ENCODE measurements at regions not wholly inside any gene's neighbourhood (a gene's known extent, or its start where the extent isn't known, plus 50 kb on each side); places are given as distances from the start of the nearest gene placed in this dataset.
A peak's percentile ranks its signal among the peaks of the same experiment; 100 is the strongest.

DNA sequence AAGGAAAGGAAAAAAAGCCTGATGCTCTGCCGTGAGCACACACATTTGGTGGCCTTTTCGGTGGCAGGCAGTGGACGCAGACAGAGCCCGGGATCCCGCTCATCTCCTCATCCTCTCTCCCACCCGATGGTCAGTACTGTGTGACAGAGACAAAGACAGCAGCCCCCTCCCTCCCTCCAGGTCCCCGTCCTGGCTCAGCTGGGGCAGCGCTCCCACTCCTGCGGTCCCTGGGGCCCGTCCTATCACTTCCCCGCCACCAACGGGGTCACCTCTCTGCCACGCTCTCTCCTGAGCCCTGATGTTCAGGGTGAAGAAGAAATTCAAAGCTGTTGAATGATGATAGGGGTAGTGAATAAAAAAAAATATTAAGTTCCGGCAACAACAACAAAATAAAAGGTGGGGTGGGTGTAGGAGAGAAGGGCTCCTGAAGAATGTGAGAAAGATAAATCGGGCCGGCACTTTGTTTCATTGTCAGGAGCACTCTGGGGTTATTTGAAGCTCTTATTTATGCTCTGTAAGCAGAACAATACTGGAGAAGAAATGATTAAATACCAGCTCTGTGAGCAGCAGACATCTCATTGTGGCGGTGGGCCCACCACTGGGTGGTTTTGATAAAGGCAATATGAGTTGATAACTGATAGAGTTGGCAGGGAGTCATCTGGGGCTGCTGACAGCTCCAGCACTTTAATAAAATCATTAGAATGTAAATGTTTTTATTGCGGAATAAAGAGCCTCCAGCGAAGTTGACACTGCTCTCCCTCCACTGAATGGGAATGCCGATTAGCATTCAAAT, 417.7 kb downstream of the IRX1 start:
- H3K4me3 ChIP-seq (ENCODE audit: control insufficient read depth, low read depth, low read length) = no peak overlapping the region
- TF ChIP-seq CTCF (conservative IDR thresholded peaks at IDR 0.05; ENCODE audit: control insufficient read depth, insufficient read depth, low read depth, low read length) = no peak
- no peak for DNase-seq (ENCODE audit: low read depth)

GRCh38 chr5:4015709-4016108, 420.1 kb downstream of the IRX1 start:
- TF ChIP-seq CTCF (conservative IDR thresholded peaks at IDR 0.05; ENCODE audit: control insufficient read depth, insufficient read depth, low read depth, low read length) = no peak
- H3K4me3 ChIP-seq (ENCODE audit: control insufficient read depth, low read depth, low read length) = no peak overlapping the region

DNA sequence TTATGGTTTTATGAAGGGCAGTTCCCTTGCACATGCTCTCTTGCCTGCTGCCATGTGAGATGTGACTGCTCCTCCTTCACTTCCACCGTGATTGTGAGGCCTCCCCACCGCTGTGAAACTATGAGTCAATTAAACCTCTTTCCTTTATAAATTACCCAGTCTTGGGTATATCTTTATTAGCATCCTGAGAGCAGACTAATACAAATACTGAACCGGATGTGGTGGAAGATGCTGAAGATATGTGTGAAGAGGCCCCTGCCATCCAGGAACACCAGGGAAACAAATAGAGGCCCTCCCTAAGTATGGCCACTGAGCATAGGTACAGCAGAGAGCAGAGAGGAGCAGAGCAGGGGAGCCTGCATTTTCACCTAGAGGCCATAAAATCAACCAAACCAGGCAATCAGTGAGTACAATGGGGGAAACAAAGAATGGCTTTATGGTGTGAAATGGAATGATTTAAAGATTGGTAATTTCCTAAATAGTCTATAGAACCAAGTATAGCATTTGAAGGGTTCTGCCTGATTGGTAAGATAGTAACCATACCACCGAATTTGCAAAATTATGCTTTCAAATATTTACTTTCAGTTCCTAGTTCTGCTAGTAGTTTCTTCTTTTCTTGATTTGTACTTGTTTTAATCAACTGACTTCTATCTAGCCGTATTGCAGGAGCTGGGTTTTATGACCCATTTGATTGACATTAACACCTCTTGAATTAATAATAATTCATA, 421.6 kb downstream of the IRX1 start:
- H3K4me3 ChIP-seq (ENCODE audit: control insufficient read depth, low read depth, low read length) = no peak overlapping the region
- DNase-seq (ENCODE audit: low read depth) = no peak
- TF ChIP-seq CTCF (conservative IDR thresholded peaks at IDR 0.05; ENCODE audit: control insufficient read depth, insufficient read depth, low read depth, low read length) = no peak

More at GRCh38 chr5:4015709-4016108, 420.1 kb downstream of the IRX1 start:
- DNase-seq (ENCODE audit: low read depth) = no peak

DNA sequence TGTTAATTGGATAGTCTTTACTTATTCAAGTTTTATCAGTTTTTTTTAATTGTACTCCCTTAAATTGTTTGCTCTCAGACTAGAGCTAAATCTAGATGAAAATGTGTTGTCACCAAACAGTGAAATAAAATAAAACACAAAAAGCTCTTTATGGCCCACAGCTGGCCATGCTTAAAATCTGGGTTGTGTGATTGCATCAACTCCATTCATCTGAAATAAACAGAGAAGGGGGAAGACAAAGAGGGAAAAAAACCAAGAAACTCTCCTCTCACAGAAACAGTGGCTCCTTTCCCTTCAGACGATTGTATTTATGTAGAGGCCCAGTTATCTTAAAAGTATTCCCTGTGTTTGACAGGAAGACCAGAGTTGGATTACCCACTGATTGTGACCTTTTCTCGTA, 422.4 kb downstream of the IRX1 start:
- H3K4me3 ChIP-seq (ENCODE audit: control insufficient read depth, low read depth, low read length) = no peak overlapping the region
- no peak for DNase-seq (ENCODE audit: low read depth)
- TF ChIP-seq CTCF (conservative IDR thresholded peaks at IDR 0.05; ENCODE audit: control insufficient read depth, insufficient read depth, low read depth, low read length) = no peak

DNA sequence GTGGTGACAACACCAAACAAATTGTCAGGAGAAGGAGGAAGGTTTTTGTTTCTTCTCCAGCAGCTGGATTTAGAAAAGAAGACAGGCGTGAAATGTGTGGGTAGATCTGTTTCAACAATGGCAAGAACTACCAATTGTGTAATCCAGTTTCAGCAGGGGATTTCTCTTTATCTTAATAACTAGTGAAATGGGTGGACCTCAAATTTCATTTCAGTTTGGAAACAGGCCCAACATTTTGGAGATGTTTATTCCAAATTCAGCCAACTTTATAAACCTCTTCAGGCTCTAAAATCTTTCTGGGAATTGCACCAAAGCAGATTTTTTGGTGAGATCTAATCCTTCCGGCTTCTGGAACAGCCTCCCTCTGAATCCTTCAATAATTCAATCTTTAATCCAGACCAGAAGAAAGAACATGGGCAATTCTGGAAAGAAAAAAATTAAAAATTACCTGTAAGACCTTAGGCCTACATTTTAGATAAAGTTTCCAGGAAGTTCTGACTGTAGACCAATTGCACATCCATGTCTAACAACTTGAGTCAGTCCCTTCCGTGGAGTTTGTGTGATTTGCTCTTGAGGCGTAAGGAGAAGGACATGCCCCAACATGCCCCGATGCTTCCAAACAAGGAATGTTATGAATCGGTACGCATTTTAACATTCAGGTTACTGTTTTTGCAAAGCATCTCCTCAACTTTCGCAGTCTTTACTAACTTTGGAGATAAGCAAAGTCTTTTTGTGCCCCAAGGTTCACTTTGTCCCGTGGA, 423.6 kb downstream of the IRX1 start:
- DNase-seq (ENCODE audit: low read depth) = peak; percentile 19
- no peak overlapping the region for H3K4me3 ChIP-seq (ENCODE audit: control insufficient read depth, low read depth, low read length)
- TF ChIP-seq CTCF (conservative IDR thresholded peaks at IDR 0.05; ENCODE audit: control insufficient read depth, insufficient read depth, low read depth, low read length) = no peak

DNA sequence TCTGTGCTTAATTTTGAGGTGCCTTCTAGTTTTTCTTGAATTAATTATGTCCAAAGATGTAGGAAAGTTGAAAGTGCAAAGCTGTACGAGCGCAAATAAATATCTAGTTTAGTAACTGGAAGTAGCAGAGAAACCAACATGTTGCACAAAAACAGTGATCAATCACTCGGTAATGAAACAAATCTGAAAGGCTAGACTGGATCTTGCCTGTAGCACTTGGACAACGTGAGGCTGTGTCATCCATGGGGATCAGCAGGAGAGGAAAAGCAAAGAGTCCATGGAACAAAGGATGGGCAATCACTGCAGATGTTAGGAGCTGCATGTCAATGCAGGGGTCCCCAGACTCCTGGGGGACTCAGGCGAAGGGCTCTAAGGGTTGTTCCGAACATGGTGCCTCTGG, 424.2 kb downstream of the IRX1 start:
- H3K4me3 ChIP-seq (ENCODE audit: control insufficient read depth, low read depth, low read length) = no peak overlapping the region
- no peak for TF ChIP-seq CTCF (conservative IDR thresholded peaks at IDR 0.05; ENCODE audit: control insufficient read depth, insufficient read depth, low read depth, low read length)
- peak; percentile 11 for DNase-seq (ENCODE audit: low read depth)
